ENCODE measurements at regions not wholly inside any gene's neighbourhood (a gene's known extent, or its start where the extent isn't known, plus 50 kb on each side); places are given as distances from the start of the nearest gene placed in this dataset.

- TF ChIP-seq, protein P1, sequence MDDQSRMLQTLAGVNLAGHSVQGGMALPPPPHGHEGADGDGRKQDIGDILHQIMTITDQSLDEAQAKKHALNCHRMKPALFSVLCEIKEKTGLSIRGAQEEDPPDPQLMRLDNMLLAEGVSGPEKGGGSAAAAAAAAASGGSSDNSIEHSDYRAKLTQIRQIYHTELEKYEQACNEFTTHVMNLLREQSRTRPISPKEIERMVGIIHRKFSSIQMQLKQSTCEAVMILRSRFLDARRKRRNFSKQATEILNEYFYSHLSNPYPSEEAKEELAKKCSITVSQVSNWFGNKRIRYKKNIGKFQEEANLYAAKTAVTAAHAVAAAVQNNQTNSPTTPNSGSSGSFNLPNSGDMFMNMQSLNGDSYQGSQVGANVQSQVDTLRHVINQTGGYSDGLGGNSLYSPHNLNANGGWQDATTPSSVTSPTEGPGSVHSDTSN (IDR thresholded peaks at IDR 0.05; ENCODE audit: insufficient replicate concordance, low read depth, low read length), result no peak
- TF ChIP-seq ZBTB33 (IDR thresholded peaks at IDR 0.05) (no peak), EZH2 (IDR thresholded peaks at IDR 0.05; ENCODE audit: borderline replicate concordance, control insufficient read depth, low read depth, low read length) (no peak), CTCF (IDR thresholded peaks at IDR 0.05 in 2 of 3, conservative IDR thresholded peaks at IDR 0.05 in 1 of 3; ENCODE audit: control insufficient read depth in 2 of 3, extremely low read depth in 1 of 3, insufficient read depth in 1 of 3, low read depth in 3 of 3, low read length in 3 of 3) (no peak)
Measured at GRCh38 chr5:68049053-68049713, 166.4 kb upstream of the PIK3R1 start.
